CD4-positive, alpha-beta T cell (primary cell): ENCODE measurements at regions not wholly inside any gene's neighbourhood (a gene's known extent, or its start where the extent isn't known, plus 50 kb on each side); places are given as distances from the start of the nearest gene placed in this dataset.

Source experiments
- ATAC-seq: fragments of 200-7000 bp; cut with Tn5 transposase; one replicate; pipeline ENCODE4 v1.10.0; 2022; ENCODE audit warnings: mild to moderate bottlenecking; ENCODE audit not compliant: poor library complexity
- CTCF ChIA-PET: fragments of 350-600 bp; sonication (Branson Sonifier 250); formaldehyde crosslinking; loops from one replicate; lab custom pipeline; 2021; ENCODE audit warnings: antibody characterized with exemption, inconsistent platforms; lab: Charles Lee
- POLR2A ChIA-PET: fragments of 350-600 bp; sonication (Branson Sonifier 250); formaldehyde crosslinking; loops from one replicate; lab custom pipeline; 2021; ENCODE audit warnings: antibody characterized with exemption, inconsistent platforms; lab: Charles Lee
- DNase-seq, 14 experiments: peaks; one replicate each; pipeline ENCODE4 v3.0.0-alpha.2; 2013 to 2020; ENCODE audit warnings: mixed read lengths in 2 of 14
- H3K27ac ChIP-seq, 2 donors: one replicate each; pipeline versions ENCODE4 v1.5.1 to v1.7.0; 2013; ENCODE audit warnings: low read length in 2 of 2, low read depth in 1 of 2, mild to moderate bottlenecking in 1 of 2
- H3K27me3 ChIP-seq, 2 experiments: 1 replicate in 1 of 2; 2 replicates in 1 of 2; pipeline versions ENCODE4 v1.6.1 to v1.7.0; 2013; ENCODE audit warnings: low read length in 2 of 2, control low read depth in 1 of 2, mild to moderate bottlenecking in 1 of 2, moderate library complexity in 1 of 2; ENCODE audit not compliant: insufficient read depth in 2 of 2, control insufficient read depth in 1 of 2
- H3K36me3 ChIP-seq: one replicate; pipeline ENCODE4 v1.6.1; 2013; ENCODE audit warnings: low read length, control low read depth; ENCODE audit not compliant: insufficient read depth
- H3K4me1 ChIP-seq: one replicate; pipeline ENCODE4 v1.6.1; 2013; ENCODE audit warnings: low read length, control low read depth; ENCODE audit not compliant: insufficient read depth
- H3K4me3 ChIP-seq: one replicate; pipeline ENCODE4 v1.5.1; 2013; ENCODE audit warnings: mild to moderate bottlenecking, low read length, moderate library complexity
- H3K9me3 ChIP-seq, 2 experiments: 1 replicate in 1 of 2; 2 replicates in 1 of 2; pipeline versions ENCODE4 v1.6.1 to v1.7.0; 2013; ENCODE audit warnings: low read length in 2 of 2, mild to moderate bottlenecking in 2 of 2, control low read depth in 1 of 2, moderate library complexity in 1 of 2; ENCODE audit not compliant: control insufficient read depth in 1 of 2, insufficient read depth in 1 of 2
- H3K27ac Mint-ChIP-seq: one replicate; pipeline ENCODE4 v1.8.0; 2020; ENCODE audit warnings: mixed read lengths
- H3K27me3 Mint-ChIP-seq: one replicate; pipeline ENCODE4 v1.8.0; 2021; ENCODE audit warnings: mixed read lengths
- H3K36me3 Mint-ChIP-seq: one replicate; pipeline ENCODE4 v1.8.0; 2021; ENCODE audit warnings: low read depth, mixed read lengths
- H3K4me1 Mint-ChIP-seq: one replicate; pipeline ENCODE4 v1.8.0; 2021; ENCODE audit warnings: low read depth, mixed read lengths
- H3K4me3 Mint-ChIP-seq: one replicate; pipeline ENCODE4 v1.8.0; 2020; ENCODE audit warnings: mild to moderate bottlenecking, mixed read lengths
- H3K9me3 Mint-ChIP-seq: one replicate; pipeline ENCODE4 v1.8.0; 2020; ENCODE audit warnings: mixed read lengths
- CTCF ChIP-seq: fragments of 200-600 bp; IDR thresholded peaks from one replicate; pipeline ENCODE4 v1.8.0; 2022; ENCODE audit warnings: antibody characterized with exemption, mild to moderate bottlenecking
- intact Hi-C, 2 experiments: fragments of 100-400 bp; cut with DNase I in 1 of 2; cut with micrococcal nuclease in 1 of 2; formaldehyde crosslinking; loops; one replicate each; pipeline versions ENCODE4 v1.15.1 to v1.9.0; 2023 to 2025; cut with DNase I, micrococcal nuclease

GRCh38 chr14:62099091-62099490 lies 336.9 kb downstream of the SNAPC1 start:
- POLR2A ChIA-PET = no interaction called here
- H3K4me1 Mint-ChIP-seq = no peaks in the 10 kb centered on the region

GRCh38 chr14:62101189-62101588 lies 339.0 kb downstream of the SNAPC1 start:
- no peaks in the 10 kb centered on the region for H3K36me3 Mint-ChIP-seq
- CTCF ChIA-PET = no interaction called here
- no peak overlapping the region for H3K4me3 Mint-ChIP-seq
- DNase-seq = no peak
- Histone ChIP-seq H3K4me3 (no peak overlapping the region), H3K4me1 (no peaks in the 10 kb centered on the region), H3K36me3 (no peaks in the 10 kb centered on the region), H3K9me3 (no peaks in the 10 kb centered on the region), H3K27ac (no peak overlapping the region), H3K27me3 (peaks cover 0 to 3% of the 10 kb centered on the region in 2 experiments)
- no peak overlapping the region for H3K27ac Mint-ChIP-seq
- POLR2A ChIA-PET = no interaction called here
- no peaks in the 10 kb centered on the region for H3K9me3 Mint-ChIP-seq
- no peak for ATAC-seq
- peaks cover 6% of the 10 kb centered on the region for H3K27me3 Mint-ChIP-seq
- no peaks in the 10 kb centered on the region for H3K4me1 Mint-ChIP-seq
- intact Hi-C loops = loop anchor here in 1 of 2 experiments (10.0 kb wide), 1 partner anchor 46 kb away; no protein-coding TSS in a partner anchor
- no peak for TF ChIP-seq CTCF

More at GRCh38 chr14:62099091-62099490, 336.9 kb downstream of the SNAPC1 start:
- ATAC-seq (no peak), DNase-seq (no peak)
- Histone ChIP-seq H3K27me3 (peaks cover 3 to 7% of the 10 kb centered on the region in 2 experiments), H3K4me3 (no peak overlapping the region), H3K27ac (no peak overlapping the region), H3K36me3 (no peaks in the 10 kb centered on the region), H3K9me3 (no peaks in the 10 kb centered on the region), H3K4me1 (no peaks in the 10 kb centered on the region)
- Mint-ChIP-seq H3K9me3 (no peaks in the 10 kb centered on the region), H3K27ac (no peak overlapping the region), H3K4me3 (no peak overlapping the region), H3K27me3 (peaks cover 6% of the 10 kb centered on the region), H3K36me3 (no peaks in the 10 kb centered on the region)
- CTCF ChIA-PET = no interaction called here
- intact Hi-C loops = no loop called here
- TF ChIP-seq CTCF = no peak

- no peak for TF ChIP-seq CTCF
- DNase-seq = no peak
- Histone ChIP-seq H3K4me1 (no peaks in the 10 kb centered on the region), H3K27ac (no peak overlapping the region), H3K9me3 (no peaks in the 10 kb centered on the region), H3K27me3 (peaks cover 0 to 3% of the 10 kb centered on the region in 2 experiments), H3K36me3 (no peaks in the 10 kb centered on the region), H3K4me3 (no peak overlapping the region)
- Mint-ChIP-seq H3K4me3 (no peak overlapping the region), H3K27ac (no peak overlapping the region), H3K9me3 (no peaks in the 10 kb centered on the region), H3K36me3 (no peaks in the 10 kb centered on the region), H3K4me1 (no peaks in the 10 kb centered on the region), H3K27me3 (peaks cover 6% of the 10 kb centered on the region)
- no peak for ATAC-seq
- intact Hi-C loops = loop anchor here in 1 of 2 experiments (10.0 kb wide), 1 partner anchor 47 kb away; no protein-coding TSS in a partner anchor
- POLR2A ChIA-PET = no interaction called here
- CTCF ChIA-PET = no interaction called here
These were observed 339.6 kb downstream of the SNAPC1 start for GRCh38 chr14:62101673-62102348.
